HEK293 (cell line): ENCODE measurements at regions not wholly inside any gene's neighbourhood (a gene's known extent, or its start where the extent isn't known, plus 50 kb on each side); places are given as distances from the start of the nearest gene placed in this dataset.

ENCODE experiments used
- CTCF ChIA-PET: fragments of 350-600 bp; formaldehyde crosslinking; extraction: SDS; loops from one replicate; lab custom pipeline; 2021; ENCODE audit warnings: antibody characterized with exemption; lab: Yijun Ruan, JAX
- POLR2A ChIA-PET: fragments of 300-600 bp; formaldehyde crosslinking; extraction: SDS; loops from one replicate; lab custom pipeline; 2020; ENCODE audit warnings: antibody characterized with exemption, inconsistent platforms; lab: Yijun Ruan, JAX
- H3K27ac ChIP-seq: fragments of 200-500 bp; sonication (Bioruptor generic); 2 replicates; pipeline ENCODE4 v1.5.1; 2014; ENCODE audit warnings: low read depth, low read length, control low read depth, inconsistent platforms; ENCODE audit errors: extremely low read depth
- H3K36me3 ChIP-seq, 2 experiments: fragments of 200-500 bp in 1 of 2; sonication (Bioruptor generic) in 1 of 2; 1 replicate in 1 of 2; 2 replicates in 1 of 2; pipeline ENCODE4 v1.5.1; 2014 to 2017; ENCODE audit warnings: inconsistent platforms in 2 of 2, low read length in 2 of 2; ENCODE audit not compliant: control insufficient read depth in 2 of 2, insufficient read depth in 1 of 2
- H3K4me1 ChIP-seq: fragments of 200-500 bp; sonication (Bioruptor generic); 2 replicates; pipeline ENCODE4 v1.5.1; 2014; ENCODE audit warnings: mild to moderate bottlenecking, low read length, inconsistent platforms; ENCODE audit not compliant: control insufficient read depth, insufficient read depth
- H3K4me3 ChIP-seq: 2 replicates; pipeline ENCODE4 v1.5.1; 2011; ENCODE audit warnings: low read depth, mild to moderate bottlenecking, control low read depth, low read length, moderate library complexity
- H3K9me3 ChIP-seq: fragments of 200-500 bp; sonication (Bioruptor generic); 2 replicates; pipeline ENCODE4 v1.5.1; 2014; ENCODE audit warnings: low read depth, low read length, inconsistent platforms; ENCODE audit not compliant: control insufficient read depth, insufficient read depth
- BCL11B ChIP-seq: fragments of 450-650 bp; formaldehyde crosslinking; IDR thresholded peaks from 2 replicates; pipeline ENCODE4 v1.5.1; 2016; ENCODE audit warnings: low read depth, missing biosample characterization, missing genetic modification characterization
- GLIS2 ChIP-seq: fragments of 450-650 bp; formaldehyde crosslinking; IDR thresholded peaks from 2 replicates; pipeline ENCODE4 v1.5.1; 2016; ENCODE audit warnings: missing biosample characterization, missing genetic modification characterization
- KLF16 ChIP-seq: fragments of 450-650 bp; formaldehyde crosslinking; IDR thresholded peaks from 2 replicates; pipeline ENCODE4 v1.5.1; 2017; ENCODE audit warnings: missing biosample characterization, missing genetic modification characterization
- MEIS1 ChIP-seq: sonication (generic); formaldehyde crosslinking; IDR thresholded peaks from 2 replicates; pipeline ENCODE4 v1.8.1; 2022; ENCODE audit warnings: missing genetic modification reagents, mild to moderate bottlenecking, borderline replicate concordance
- MYNN ChIP-seq: fragments of 450-650 bp; formaldehyde crosslinking; IDR thresholded peaks from 2 replicates; pipeline ENCODE4 v1.5.1; 2016; ENCODE audit warnings: missing biosample characterization, missing genetic modification characterization, borderline replicate concordance
- SETDB1 ChIP-seq: IDR thresholded peaks from one replicate; pipeline ENCODE4 v1.6.1; 2017; ENCODE audit warnings: mild to moderate bottlenecking, low read length, moderate library complexity, mixed read lengths; ENCODE audit not compliant: insufficient read length
- WT1 ChIP-seq: fragments of 450-650 bp; formaldehyde crosslinking; IDR thresholded peaks from 2 replicates; pipeline ENCODE4 v1.5.1; 2016; ENCODE audit warnings: missing biosample characterization, missing genetic modification characterization
- ZBTB7A ChIP-seq: fragments of 450-650 bp; formaldehyde crosslinking; IDR thresholded peaks from 2 replicates; pipeline ENCODE4 v1.5.1; 2016; ENCODE audit warnings: low read depth, missing biosample characterization, missing genetic modification characterization
- ZNF112 ChIP-seq: fragments of 450-650 bp; formaldehyde crosslinking; IDR thresholded peaks from 2 replicates; pipeline ENCODE4 v1.5.0; 2017; ENCODE audit warnings: missing biosample characterization, missing genetic modification characterization
- ZNF121 ChIP-seq: fragments of 450-650 bp; formaldehyde crosslinking; IDR thresholded peaks from 2 replicates; pipeline ENCODE4 v1.5.1; 2016; ENCODE audit warnings: missing biosample characterization, missing genetic modification characterization
- ZNF146 ChIP-seq: fragments of 450-650 bp; formaldehyde crosslinking; IDR thresholded peaks from 2 replicates; pipeline ENCODE4 v1.5.1; 2016; ENCODE audit warnings: missing biosample characterization, missing genetic modification characterization
- ZNF239 ChIP-seq: fragments of 450-650 bp; formaldehyde crosslinking; IDR thresholded peaks from 2 replicates; pipeline ENCODE4 v1.5.1; 2016; ENCODE audit warnings: missing biosample characterization, missing genetic modification characterization
- ZNF24 ChIP-seq: fragments of 450-650 bp; formaldehyde crosslinking; IDR thresholded peaks from 2 replicates; pipeline ENCODE4 v1.5.1; 2016; ENCODE audit warnings: missing biosample characterization, missing genetic modification characterization
- ZNF292 ChIP-seq: fragments of 450-650 bp; formaldehyde crosslinking; IDR thresholded peaks from 2 replicates; pipeline ENCODE4 v1.5.1; 2016; ENCODE audit warnings: low read depth, missing biosample characterization, missing genetic modification characterization, borderline replicate concordance
- ZNF548 ChIP-seq: fragments of 450-650 bp; formaldehyde crosslinking; IDR thresholded peaks from 2 replicates; pipeline ENCODE4 v1.5.1; 2016; ENCODE audit warnings: missing biosample characterization, missing genetic modification characterization
- ZNF654 ChIP-seq: fragments of 450-650 bp; formaldehyde crosslinking; IDR thresholded peaks from 2 replicates; pipeline ENCODE4 v1.5.1; 2016; ENCODE audit warnings: low read depth, missing biosample characterization, missing genetic modification characterization
- ZNF791 ChIP-seq: fragments of 450-650 bp; formaldehyde crosslinking; IDR thresholded peaks from 2 replicates; pipeline ENCODE4 v1.5.1; 2016; ENCODE audit warnings: missing biosample characterization, missing genetic modification characterization
- TF ChIP-seq, protein P1 (sequence below): fragments of 450-650 bp; formaldehyde crosslinking; IDR thresholded peaks from 2 replicates; pipeline ENCODE4 v1.5.1; 2016; ENCODE audit warnings: missing biosample characterization, missing genetic modification characterization
- TF ChIP-seq, protein P2 (sequence below): fragments of 450-650 bp; formaldehyde crosslinking; IDR thresholded peaks from 2 replicates; pipeline ENCODE4 v1.5.1; 2016; ENCODE audit warnings: missing biosample characterization, missing genetic modification characterization
- TF ChIP-seq, protein P3 (sequence below): fragments of 450-650 bp; formaldehyde crosslinking; conservative IDR thresholded peaks from 2 replicates; pipeline ENCODE4 v1.5.1; 2016; ENCODE audit warnings: low read depth, missing biosample characterization, missing genetic modification characterization

DNA sequence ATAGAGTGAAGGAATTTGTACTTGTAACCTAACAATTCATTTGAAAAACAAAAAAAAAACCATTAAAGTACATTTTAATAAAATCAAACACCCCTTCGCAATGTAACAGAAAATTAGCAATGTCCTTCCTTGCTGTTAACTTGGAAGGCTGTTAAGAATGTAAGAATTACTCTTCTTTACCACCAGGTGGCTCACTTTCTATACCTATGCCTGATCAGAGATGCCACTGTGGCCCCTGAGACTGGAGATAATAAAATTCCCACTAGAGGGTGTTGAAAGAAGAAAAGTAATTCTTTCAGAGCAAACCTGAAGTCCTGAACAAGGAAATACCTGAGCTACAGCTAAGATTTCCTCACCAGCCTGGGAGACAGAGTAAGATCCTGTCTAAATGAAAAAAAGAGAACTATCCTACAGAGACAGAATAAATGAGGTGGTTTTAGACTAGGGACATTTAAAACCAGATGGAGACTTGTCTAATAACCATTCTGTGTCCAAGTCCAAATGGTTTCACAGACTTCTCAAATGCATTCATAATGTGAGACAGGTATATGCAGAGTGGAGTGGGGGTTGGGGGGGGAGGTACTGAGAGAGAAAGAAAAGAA is 1089.3 kb downstream of the FAM181B start:
- CTCF ChIA-PET: interaction anchor here (0.6 to 7.2 kb wide), 16 partner anchors 13 to 1484 kb away, joined by 3 to 66 read pairs (median 3); no protein-coding TSS in a partner anchor
- Histone ChIP-seq H3K4me3 (no peak overlapping the region), H3K36me3 (no peaks in the 10 kb centered on the region), H3K9me3 (no peaks in the 10 kb centered on the region), H3K27ac (no peak overlapping the region), H3K4me1 (no peaks in the 10 kb centered on the region)
- POLR2A ChIA-PET: no interaction called here
- TF ChIP-seq ZNF654 (tag by site-specific recombination) (peak; percentile 40), WT1 (tag by site-specific recombination) (no peak)
- TF ChIP-seq, protein P1, sequence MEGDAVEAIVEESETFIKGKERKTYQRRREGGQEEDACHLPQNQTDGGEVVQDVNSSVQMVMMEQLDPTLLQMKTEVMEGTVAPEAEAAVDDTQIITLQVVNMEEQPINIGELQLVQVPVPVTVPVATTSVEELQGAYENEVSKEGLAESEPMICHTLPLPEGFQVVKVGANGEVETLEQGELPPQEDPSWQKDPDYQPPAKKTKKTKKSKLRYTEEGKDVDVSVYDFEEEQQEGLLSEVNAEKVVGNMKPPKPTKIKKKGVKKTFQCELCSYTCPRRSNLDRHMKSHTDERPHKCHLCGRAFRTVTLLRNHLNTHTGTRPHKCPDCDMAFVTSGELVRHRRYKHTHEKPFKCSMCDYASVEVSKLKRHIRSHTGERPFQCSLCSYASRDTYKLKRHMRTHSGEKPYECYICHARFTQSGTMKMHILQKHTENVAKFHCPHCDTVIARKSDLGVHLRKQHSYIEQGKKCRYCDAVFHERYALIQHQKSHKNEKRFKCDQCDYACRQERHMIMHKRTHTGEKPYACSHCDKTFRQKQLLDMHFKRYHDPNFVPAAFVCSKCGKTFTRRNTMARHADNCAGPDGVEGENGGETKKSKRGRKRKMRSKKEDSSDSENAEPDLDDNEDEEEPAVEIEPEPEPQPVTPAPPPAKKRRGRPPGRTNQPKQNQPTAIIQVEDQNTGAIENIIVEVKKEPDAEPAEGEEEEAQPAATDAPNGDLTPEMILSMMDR: peak; percentile 42; the same call in 1 of the 2 replicates

DNA sequence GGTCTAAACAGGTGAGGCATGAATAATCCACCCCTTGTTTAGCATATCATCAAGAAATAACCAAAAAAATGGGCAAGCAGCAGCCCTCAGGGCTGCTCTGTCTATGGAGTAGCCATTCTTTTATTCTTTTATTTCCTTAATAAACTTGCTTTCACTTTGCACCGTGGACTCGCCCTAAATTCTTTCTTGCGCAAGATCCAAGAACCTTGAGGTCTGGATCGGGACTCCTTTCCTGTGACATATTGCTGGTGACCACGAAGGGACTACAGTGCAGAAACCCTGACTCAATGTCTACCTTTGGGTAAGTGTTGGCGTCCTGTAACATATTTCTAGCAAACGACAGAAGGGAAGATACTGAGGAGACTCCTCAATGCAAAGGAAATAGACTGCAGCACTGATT is 1099.2 kb downstream of the FAM181B start:
- TF ChIP-seq MEIS1 (CRISPR knock-in tag): no peak
- no peak for TF ChIP-seq BCL11B (tag by site-specific recombination)
- TF ChIP-seq GLIS2 (tag by site-specific recombination): no peak
- no peak for TF ChIP-seq ZNF24 (tag by site-specific recombination)
- TF ChIP-seq ZNF121: no peak
- no peak for TF ChIP-seq MYNN (tag by site-specific recombination)
- no peak for TF ChIP-seq ZNF239 (tag by site-specific recombination)
- TF ChIP-seq ZNF146: no peak
- TF ChIP-seq, protein P2, sequence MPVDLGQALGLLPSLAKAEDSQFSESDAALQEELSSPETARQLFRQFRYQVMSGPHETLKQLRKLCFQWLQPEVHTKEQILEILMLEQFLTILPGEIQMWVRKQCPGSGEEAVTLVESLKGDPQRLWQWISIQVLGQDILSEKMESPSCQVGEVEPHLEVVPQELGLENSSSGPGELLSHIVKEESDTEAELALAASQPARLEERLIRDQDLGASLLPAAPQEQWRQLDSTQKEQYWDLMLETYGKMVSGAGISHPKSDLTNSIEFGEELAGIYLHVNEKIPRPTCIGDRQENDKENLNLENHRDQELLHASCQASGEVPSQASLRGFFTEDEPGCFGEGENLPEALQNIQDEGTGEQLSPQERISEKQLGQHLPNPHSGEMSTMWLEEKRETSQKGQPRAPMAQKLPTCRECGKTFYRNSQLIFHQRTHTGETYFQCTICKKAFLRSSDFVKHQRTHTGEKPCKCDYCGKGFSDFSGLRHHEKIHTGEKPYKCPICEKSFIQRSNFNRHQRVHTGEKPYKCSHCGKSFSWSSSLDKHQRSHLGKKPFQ (tag by site-specific recombination): no peak
- TF ChIP-seq, all 188 proteins: peak for 0
- Histone ChIP-seq H3K4me1 (no peaks in the 10 kb centered on the region), H3K4me3 (no peak overlapping the region), H3K9me3 (no peaks in the 10 kb centered on the region), H3K36me3 (no peaks in the 10 kb centered on the region), H3K27ac (no peak overlapping the region)
- ChIA-PET CTCF (no interaction called here), POLR2A (no interaction called here)

DNA sequence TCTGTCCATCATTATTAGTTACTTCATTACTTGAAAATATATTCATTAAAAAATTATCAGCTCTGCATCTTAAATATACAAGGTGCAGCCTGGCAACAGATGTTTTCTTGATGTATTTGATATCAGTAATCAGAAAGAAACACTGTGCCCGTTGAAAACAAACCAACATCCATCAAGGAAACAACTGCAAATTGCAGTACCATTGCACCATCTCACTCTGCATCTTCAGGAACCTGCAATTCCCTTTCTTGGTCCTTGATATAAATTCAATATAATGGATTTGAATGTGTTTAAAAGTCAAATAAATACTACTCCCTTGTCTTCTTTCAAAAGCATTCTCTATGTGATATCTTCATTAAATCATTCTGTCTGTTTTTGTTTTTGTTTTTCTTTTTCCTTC is 1131.2 kb downstream of the FAM181B start:
- Histone ChIP-seq H3K9me3 (no peaks in the 10 kb centered on the region), H3K4me3 (no peak overlapping the region), H3K36me3 (no peaks in the 10 kb centered on the region), H3K27ac (no peak overlapping the region), H3K4me1 (no peaks in the 10 kb centered on the region)
- ChIA-PET POLR2A (no interaction called here), CTCF (interaction anchor here (0.7 kb wide), 1 partner anchor 11 kb away, joined by 4 read pairs; no protein-coding TSS in a partner anchor)
- TF ChIP-seq, protein P3, sequence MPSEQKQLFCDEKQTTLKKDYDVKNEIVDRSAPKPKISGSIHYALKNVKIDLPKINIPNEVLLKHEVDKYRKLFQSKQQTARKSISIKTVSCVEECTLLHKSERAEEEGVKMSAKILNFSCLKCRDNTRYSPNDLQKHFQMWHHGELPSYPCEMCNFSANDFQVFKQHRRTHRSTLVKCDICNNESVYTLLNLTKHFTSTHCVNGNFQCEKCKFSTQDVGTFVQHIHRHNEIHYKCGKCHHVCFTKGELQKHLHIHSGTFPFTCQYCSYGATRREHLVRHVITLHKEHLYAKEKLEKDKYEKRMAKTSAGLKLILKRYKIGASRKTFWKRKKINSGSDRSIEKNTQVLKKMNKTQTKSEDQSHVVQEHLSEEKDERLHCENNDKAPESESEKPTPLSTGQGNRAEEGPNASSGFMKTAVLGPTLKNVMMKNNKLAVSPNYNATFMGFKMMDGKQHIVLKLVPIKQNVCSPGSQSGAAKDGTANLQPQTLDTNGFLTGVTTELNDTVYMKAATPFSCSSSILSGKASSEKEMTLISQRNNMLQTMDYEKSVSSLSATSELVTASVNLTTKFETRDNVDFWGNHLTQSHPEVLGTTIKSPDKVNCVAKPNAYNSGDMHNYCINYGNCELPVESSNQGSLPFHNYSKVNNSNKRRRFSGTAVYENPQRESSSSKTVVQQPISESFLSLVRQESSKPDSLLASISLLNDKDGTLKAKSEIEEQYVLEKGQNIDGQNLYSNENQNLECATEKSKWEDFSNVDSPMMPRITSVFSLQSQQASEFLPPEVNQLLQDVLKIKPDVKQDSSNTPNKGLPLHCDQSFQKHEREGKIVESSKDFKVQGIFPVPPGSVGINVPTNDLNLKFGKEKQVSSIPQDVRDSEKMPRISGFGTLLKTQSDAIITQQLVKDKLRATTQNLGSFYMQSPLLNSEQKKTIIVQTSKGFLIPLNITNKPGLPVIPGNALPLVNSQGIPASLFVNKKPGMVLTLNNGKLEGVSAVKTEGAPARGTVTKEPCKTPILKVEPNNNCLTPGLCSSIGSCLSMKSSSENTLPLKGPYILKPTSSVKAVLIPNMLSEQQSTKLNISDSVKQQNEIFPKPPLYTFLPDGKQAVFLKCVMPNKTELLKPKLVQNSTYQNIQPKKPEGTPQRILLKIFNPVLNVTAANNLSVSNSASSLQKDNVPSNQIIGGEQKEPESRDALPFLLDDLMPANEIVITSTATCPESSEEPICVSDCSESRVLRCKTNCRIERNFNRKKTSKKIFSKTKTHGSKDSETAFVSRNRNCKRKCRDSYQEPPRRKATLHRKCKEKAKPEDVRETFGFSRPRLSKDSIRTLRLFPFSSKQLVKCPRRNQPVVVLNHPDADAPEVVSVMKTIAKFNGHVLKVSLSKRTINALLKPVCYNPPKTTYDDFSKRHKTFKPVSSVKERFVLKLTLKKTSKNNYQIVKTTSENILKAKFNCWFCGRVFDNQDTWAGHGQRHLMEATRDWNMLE (tag by site-specific recombination): no peak
- no peak for TF ChIP-seq SETDB1
- no peak for TF ChIP-seq KLF16 (tag by site-specific recombination)
- no peak for TF ChIP-seq ZNF791 (tag by site-specific recombination)
- no peak for TF ChIP-seq ZNF292
- no peak for TF ChIP-seq ZNF548 (tag by site-specific recombination)
- TF ChIP-seq ZNF112 (tag by site-specific recombination): no peak
- no peak for TF ChIP-seq ZBTB7A (tag by site-specific recombination)
